ENCODE measurements at regions not wholly inside any gene's neighbourhood (a gene's known extent, or its start where the extent isn't known, plus 50 kb on each side); places are given as distances from the start of the nearest gene placed in this dataset.
"Not testable (repeated sequence)": the region's sequence is repeated elsewhere in the genome, so short reads cannot be mapped to it uniquely, and the experiment has no call there.

- TF ChIP-seq POLR2A, CTCF, EP300 (IDR thresholded peaks at IDR 0.05): not testable (repeated sequence)
These were observed 302.6 kb upstream of the TARS1 start for GRCh38 chr5:33138145-33138544.

Data from ovary (tissue), 3 donors.